Omental fat pad (tissue), 3 donors: ENCODE measurements at regions not wholly inside any gene's neighbourhood (a gene's known extent, or its start where the extent isn't known, plus 50 kb on each side); places are given as distances from the start of the nearest gene placed in this dataset.
A peak's percentile ranks its signal among the peaks of the same experiment; 100 is the strongest.
"Not testable (repeated sequence)": the region's sequence is repeated elsewhere in the genome, so short reads cannot be mapped to it uniquely, and the experiment has no call there.

Experiments
- ATAC-seq: fragments of 150-250 bp; one replicate; pipeline ENCODE4 v1.9.1; 2016; ENCODE audit warnings: mild to moderate bottlenecking, moderate library complexity; ENCODE audit not compliant: low FRiP score
- DNase-seq: peaks from one replicate; pipeline ENCODE4 v3.0.0-alpha.2; 2019; ENCODE audit warnings: low spot score
- TF ChIP-seq, protein P1 (sequence below), 3 donors: fragments of 450-650 bp; IDR thresholded peaks; one replicate each; pipeline ENCODE4 v1.5.1; 2016 to 2017; ENCODE audit warnings: antibody characterized with exemption in 3 of 3, mild to moderate bottlenecking in 3 of 3, moderate library complexity in 2 of 3

DNA sequence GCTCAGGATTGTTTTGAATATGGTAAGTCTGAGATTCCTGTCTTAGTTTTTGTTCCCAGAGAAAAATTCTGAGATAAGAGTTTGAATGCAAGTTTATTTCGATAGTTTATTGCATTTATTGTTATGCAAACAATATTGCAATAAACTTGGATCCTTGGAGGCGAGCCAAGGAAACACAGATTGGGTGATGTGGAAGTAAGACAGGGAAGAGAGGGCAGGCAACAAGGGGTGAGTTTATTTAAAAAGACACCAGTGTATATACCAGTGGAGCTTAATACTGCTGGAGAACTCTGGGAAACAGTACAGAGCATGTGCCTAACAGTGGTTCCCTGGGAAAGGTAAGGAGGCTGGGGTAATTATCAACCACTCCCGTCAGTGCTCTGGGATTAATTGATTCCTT is 87.5 kb upstream of the NEDD4L start:
- DNase-seq (no peak), ATAC-seq (no peak)
- TF ChIP-seq, protein P1, sequence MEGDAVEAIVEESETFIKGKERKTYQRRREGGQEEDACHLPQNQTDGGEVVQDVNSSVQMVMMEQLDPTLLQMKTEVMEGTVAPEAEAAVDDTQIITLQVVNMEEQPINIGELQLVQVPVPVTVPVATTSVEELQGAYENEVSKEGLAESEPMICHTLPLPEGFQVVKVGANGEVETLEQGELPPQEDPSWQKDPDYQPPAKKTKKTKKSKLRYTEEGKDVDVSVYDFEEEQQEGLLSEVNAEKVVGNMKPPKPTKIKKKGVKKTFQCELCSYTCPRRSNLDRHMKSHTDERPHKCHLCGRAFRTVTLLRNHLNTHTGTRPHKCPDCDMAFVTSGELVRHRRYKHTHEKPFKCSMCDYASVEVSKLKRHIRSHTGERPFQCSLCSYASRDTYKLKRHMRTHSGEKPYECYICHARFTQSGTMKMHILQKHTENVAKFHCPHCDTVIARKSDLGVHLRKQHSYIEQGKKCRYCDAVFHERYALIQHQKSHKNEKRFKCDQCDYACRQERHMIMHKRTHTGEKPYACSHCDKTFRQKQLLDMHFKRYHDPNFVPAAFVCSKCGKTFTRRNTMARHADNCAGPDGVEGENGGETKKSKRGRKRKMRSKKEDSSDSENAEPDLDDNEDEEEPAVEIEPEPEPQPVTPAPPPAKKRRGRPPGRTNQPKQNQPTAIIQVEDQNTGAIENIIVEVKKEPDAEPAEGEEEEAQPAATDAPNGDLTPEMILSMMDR (IDR thresholded peaks at IDR 0.05): no peak

DNA sequence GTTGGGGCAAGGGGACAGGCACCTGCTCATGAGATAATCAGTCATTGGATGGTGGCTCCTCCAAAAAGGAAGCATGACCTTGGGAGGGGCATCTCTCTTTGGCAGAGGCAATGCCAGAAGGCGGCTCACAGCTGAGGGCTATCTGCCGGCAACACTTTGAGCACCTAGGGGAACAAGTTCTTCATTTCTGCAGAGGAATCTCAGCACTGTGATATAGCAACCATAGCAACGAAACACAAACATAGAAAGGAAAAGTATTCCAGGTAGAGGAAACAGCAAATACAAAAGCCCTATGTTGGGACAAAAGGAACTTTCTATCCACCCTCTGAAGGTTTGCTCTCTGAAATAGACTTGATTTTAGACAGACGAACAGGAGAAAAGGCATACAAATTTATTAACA is 89.1 kb upstream of the NEDD4L start:
- TF ChIP-seq, protein P1 (IDR thresholded peaks at IDR 0.05): no peak
- no peak for DNase-seq
- no peak for ATAC-seq

- TF ChIP-seq, protein P1 (IDR thresholded peaks at IDR 0.05): no peak
- no peak for ATAC-seq
Measured at GRCh38 chr18:57953883-57954282, 90.1 kb upstream of the NEDD4L start.

DNA sequence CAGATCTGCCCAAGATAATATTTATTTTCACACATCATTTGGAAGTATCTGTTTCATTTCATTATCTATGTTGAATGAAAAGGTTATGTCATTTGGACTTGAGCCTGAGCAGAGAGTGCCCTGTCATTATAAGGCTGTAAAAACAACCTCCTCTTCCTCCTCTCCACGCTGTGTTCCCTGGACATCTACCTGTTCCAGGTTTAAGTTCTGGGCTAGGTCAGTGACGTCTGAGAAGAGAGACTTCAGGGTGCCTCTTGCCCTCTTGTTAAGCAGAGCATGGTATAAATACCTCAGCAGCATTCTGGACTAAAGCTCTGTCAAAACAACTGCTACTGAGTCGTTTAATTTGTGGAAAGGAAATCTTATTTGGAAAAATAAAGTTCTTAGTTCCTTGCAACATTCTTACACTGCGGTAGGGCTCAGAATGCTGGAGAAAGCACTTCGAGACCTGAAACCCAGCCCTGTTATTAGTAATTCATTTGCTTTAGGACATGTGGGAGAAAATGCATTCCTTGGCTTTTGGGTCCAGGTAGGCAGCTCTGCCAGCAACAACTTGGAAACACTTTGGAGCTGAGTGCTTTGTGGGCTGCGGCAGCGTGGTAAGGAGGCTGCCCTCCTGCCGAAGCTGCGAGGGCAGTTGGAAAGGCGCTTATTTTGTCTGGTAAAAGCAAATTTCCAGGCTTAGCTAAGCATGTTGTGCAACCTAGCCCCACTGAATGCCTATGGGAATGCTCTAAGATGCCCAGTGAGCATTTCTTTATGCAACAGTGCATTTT is 91.8 kb upstream of the NEDD4L start:
- TF ChIP-seq, protein P1 (IDR thresholded peaks at IDR 0.05): no peak
- ATAC-seq: peak; percentile 92
- no peak for DNase-seq

More at GRCh38 chr18:57953883-57954282, 90.1 kb upstream of the NEDD4L start:
- DNase-seq: no peak

- DNase-seq (no peak), ATAC-seq (no peak)
- TF ChIP-seq, protein P1 (IDR thresholded peaks at IDR 0.05): no peak
Measured at GRCh38 chr18:57951117-57951796, 92.8 kb upstream of the NEDD4L start.

- TF ChIP-seq, protein P1 (IDR thresholded peaks at IDR 0.05): no peak
- no peak for ATAC-seq
Measured at GRCh38 chr18:57950542-57950941, 93.5 kb upstream of the NEDD4L start.

GRCh38 chr18:57949335-57949734 is 94.7 kb upstream of the NEDD4L start:
- not testable (repeated sequence) for ATAC-seq, DNase-seq

More at GRCh38 chr18:57950542-57950941, 93.5 kb upstream of the NEDD4L start:
- DNase-seq: no peak
